ENCODE measurements at regions not wholly inside any gene's neighbourhood (a gene's known extent, or its start where the extent isn't known, plus 50 kb on each side); places are given as distances from the start of the nearest gene placed in this dataset.
"Not testable (repeated sequence)": the region's sequence is repeated elsewhere in the genome, so short reads cannot be mapped to it uniquely, and the experiment has no call there.

- Mint-ChIP-seq H3K36me3 (ENCODE audit: low read depth, unreplicated experiment) (no peaks in the 10 kb centered on the region), H3K27ac (ENCODE audit: unreplicated experiment) (no peak overlapping the region), H3K27me3 (ENCODE audit: unreplicated experiment) (no peaks in the 10 kb centered on the region), H3K4me1 (ENCODE audit: unreplicated experiment) (peaks cover 9% of the 10 kb centered on the region), H3K9me3 (ENCODE audit: unreplicated experiment) (no peaks in the 10 kb centered on the region), H3K4me3 (ENCODE audit: unreplicated experiment) (no peak overlapping the region)
- no peak for DNase-seq (ENCODE audit: low spot score)
- TF ChIP-seq CTCF (IDR thresholded peaks at IDR 0.05; ENCODE audit: unreplicated experiment), result peak; percentile 24
Measured at GRCh38 chr5:36459176-36460135, 146.9 kb upstream of the SLC1A3 start.

DNA sequence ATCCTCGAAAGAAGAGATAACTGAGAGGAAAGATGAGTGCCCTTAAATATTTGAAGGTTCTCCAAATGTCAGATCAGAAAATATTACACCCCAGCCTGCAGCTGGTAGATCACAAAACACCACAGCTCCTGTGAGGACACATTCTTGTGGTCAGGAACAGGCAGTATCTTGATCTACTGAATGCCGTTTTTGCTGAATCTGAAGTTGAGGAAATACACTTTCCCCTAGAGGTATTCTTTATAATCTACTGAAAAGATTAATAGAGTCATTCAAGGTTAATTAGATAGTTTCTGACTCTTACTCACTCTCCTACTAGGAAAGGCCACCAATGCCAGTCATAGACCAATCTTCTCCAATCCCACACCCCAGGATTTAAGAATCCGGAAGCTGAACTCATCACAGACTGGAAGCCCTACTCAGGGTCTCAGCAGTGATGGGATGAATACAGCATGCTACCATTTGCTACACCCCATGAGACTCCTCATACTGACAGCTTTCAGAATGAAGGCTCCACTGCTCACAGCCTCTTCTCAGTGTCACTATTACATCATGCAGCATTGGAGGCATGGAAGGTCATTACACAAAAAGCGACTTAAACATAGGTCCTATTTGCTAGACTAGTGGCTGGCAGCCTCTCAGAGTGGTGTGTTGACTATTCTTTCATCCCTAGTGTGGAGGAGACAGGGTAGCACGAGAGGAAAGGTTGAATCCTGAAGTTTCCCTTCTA is 143.9 kb upstream of the SLC1A3 start:
- no peak for TF ChIP-seq CTCF (IDR thresholded peaks at IDR 0.05; ENCODE audit: unreplicated experiment)
- no peak for DNase-seq (ENCODE audit: low spot score)
- Mint-ChIP-seq H3K27me3 (ENCODE audit: unreplicated experiment) (no peaks in the 10 kb centered on the region), H3K36me3 (ENCODE audit: low read depth, unreplicated experiment) (no peaks in the 10 kb centered on the region), H3K27ac (ENCODE audit: unreplicated experiment) (no peak overlapping the region), H3K9me3 (ENCODE audit: unreplicated experiment) (no peaks in the 10 kb centered on the region), H3K4me1 (ENCODE audit: unreplicated experiment) (peaks cover 6% of the 10 kb centered on the region), H3K4me3 (ENCODE audit: unreplicated experiment) (no peak overlapping the region)

GRCh38 chr5:36475942-36476341 is 130.5 kb upstream of the SLC1A3 start:
- H3K36me3 Mint-ChIP-seq (ENCODE audit: low read depth, unreplicated experiment); H3K27ac Mint-ChIP-seq (ENCODE audit: unreplicated experiment); H3K4me3 Mint-ChIP-seq (ENCODE audit: unreplicated experiment); DNase-seq (ENCODE audit: low spot score); H3K4me1 Mint-ChIP-seq (ENCODE audit: unreplicated experiment); H3K27me3 Mint-ChIP-seq (ENCODE audit: unreplicated experiment); H3K9me3 Mint-ChIP-seq (ENCODE audit: unreplicated experiment): not testable (repeated sequence)

DNA sequence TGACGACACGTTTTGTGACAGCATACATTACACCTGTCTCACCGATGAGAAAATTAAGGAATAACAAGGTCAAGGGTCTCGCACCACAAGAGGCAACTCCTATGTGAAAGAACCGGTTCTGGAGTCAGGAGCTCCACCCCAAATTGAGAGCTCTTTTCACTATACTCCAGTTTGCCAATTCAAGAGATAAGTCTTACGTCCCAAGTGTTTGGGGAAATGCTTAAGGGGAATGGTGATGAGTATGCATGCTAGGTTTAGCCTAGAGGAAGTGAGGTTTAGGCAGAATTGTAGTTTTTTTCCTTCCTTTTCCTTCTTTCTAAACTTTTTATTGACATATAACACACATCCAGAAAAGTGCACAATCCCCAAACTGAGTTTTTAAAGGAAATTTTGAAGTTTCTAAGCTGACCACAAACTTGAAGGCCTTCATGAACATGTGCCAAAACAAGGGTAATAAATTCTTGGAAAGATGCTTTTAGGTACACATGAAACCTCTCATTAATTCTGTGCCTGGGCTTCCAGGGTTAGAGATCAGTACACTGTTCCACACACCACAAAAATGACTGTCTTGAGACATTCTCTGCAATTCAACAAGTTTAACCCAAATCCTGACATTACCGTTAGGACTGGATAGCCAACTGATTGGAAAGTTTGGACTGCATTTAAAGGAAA is 127.6 kb upstream of the SLC1A3 start:
- no peak overlapping the region for H3K4me3 Mint-ChIP-seq (ENCODE audit: unreplicated experiment)
- H3K27me3 Mint-ChIP-seq (ENCODE audit: unreplicated experiment), result no peaks in the 10 kb centered on the region
- TF ChIP-seq CTCF (IDR thresholded peaks at IDR 0.05; ENCODE audit: unreplicated experiment), result no peak
- no peaks in the 10 kb centered on the region for H3K36me3 Mint-ChIP-seq (ENCODE audit: low read depth, unreplicated experiment)
- no peaks in the 10 kb centered on the region for H3K4me1 Mint-ChIP-seq (ENCODE audit: unreplicated experiment)
- H3K27ac Mint-ChIP-seq (ENCODE audit: unreplicated experiment), result no peak overlapping the region
- no peak for DNase-seq (ENCODE audit: low spot score)
- H3K9me3 Mint-ChIP-seq (ENCODE audit: unreplicated experiment), result no peaks in the 10 kb centered on the region

DNA sequence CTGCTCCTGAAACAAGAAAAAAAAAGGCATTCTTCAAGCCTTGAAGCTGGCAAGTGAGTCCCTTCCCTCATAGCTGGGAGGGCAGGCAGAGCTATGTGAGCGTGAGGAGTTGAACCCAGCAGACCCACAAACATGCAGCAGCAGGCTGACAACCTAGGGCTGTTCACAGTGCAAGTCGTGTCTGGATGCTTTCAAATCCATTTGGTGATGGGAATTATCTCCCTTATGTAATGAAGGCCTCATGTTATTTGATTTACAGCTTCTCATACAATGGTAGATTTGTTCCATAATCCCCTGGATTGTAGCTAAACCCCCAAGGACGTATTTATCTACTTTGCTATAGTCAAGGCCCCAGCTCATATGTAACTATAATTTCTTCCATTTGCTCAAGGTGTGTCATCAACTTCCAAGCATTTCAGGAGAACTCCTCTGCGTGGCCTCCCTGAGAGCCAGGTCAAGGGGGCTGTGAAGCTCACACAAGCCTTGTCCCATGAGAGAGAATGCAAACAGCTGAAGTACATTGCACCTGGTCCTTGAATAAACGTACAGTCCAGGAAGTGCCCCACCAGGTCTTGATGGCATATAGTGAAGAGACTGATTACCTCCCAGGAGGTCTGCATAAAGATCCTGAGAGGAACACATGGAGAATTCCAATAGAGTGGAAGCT is 124.8 kb upstream of the SLC1A3 start:
- no peak for DNase-seq (ENCODE audit: low spot score)
- no peaks in the 10 kb centered on the region for H3K9me3 Mint-ChIP-seq (ENCODE audit: unreplicated experiment)
- H3K36me3 Mint-ChIP-seq (ENCODE audit: low read depth, unreplicated experiment), result no peaks in the 10 kb centered on the region
- no peak overlapping the region for H3K4me3 Mint-ChIP-seq (ENCODE audit: unreplicated experiment)
- no peak for TF ChIP-seq CTCF (IDR thresholded peaks at IDR 0.05; ENCODE audit: unreplicated experiment)
- no peaks in the 10 kb centered on the region for H3K4me1 Mint-ChIP-seq (ENCODE audit: unreplicated experiment)
- no peaks in the 10 kb centered on the region for H3K27me3 Mint-ChIP-seq (ENCODE audit: unreplicated experiment)
- H3K27ac Mint-ChIP-seq (ENCODE audit: unreplicated experiment), result no peak overlapping the region
